CD14-positive monocyte (primary cell): ENCODE measurements at regions not wholly inside any gene's neighbourhood (a gene's known extent, or its start where the extent isn't known, plus 50 kb on each side); places are given as distances from the start of the nearest gene placed in this dataset.

Experiments used
- DNase-seq, 3 donors: peaks; one replicate each; pipeline ENCODE4 v3.0.0-alpha.2; 2011 to 2022
- H2AFZ ChIP-seq: 2 replicates; pipeline ENCODE4 v1.6.0; 2012; ENCODE audit warnings: mild to moderate bottlenecking, low read depth, low read length, inconsistent platforms; ENCODE audit not compliant: insufficient read depth, poor library complexity, severe bottlenecking
- H3K27ac ChIP-seq, 2 donors: 1 replicate in 1 of 2; 2 replicates in 1 of 2; pipeline ENCODE4 v1.5.1; 2012 to 2013; ENCODE audit warnings: low read length in 2 of 2, control low read depth in 1 of 2, inconsistent platforms in 1 of 2, low read depth in 1 of 2, mild to moderate bottlenecking in 1 of 2
- H3K27me3 ChIP-seq, 2 donors: one replicate each; pipeline versions ENCODE4 v1.6.0 to v1.6.1; 2011 to 2013; ENCODE audit warnings: low read length in 2 of 2; ENCODE audit not compliant: control insufficient read depth in 2 of 2, insufficient read depth in 2 of 2
- H3K36me3 ChIP-seq, 2 donors: replicated peaks in 1 of 2; 1 replicate in 1 of 2; 2 replicates in 1 of 2; pipeline versions ENCODE4 v1.5.1 to v1.6.1; 2012 to 2013; ENCODE audit warnings: low read length in 2 of 2, control low read depth in 1 of 2, inconsistent platforms in 1 of 2, mild to moderate bottlenecking in 1 of 2; ENCODE audit not compliant: insufficient read depth in 2 of 2, control insufficient read depth in 1 of 2
- H3K4me1 ChIP-seq, 2 donors: 1 replicate in 1 of 2; 2 replicates in 1 of 2; pipeline versions ENCODE4 v1.5.1 to v1.6.1; 2012 to 2013; ENCODE audit warnings: low read length in 2 of 2, control low read depth in 1 of 2, inconsistent platforms in 1 of 2, mild to moderate bottlenecking in 1 of 2, moderate library complexity in 1 of 2; ENCODE audit not compliant: insufficient read depth in 2 of 2, control insufficient read depth in 1 of 2
- H3K4me2 ChIP-seq: replicated peaks from 2 replicates; pipeline ENCODE3; 2012; ENCODE audit warnings: low read length, moderate library complexity, mild to moderate bottlenecking; ENCODE audit not compliant: poor library complexity, severe bottlenecking; ENCODE audit errors: extremely low read depth
- H3K4me3 ChIP-seq, 3 experiments: fragments of 200-600 bp in 1 of 3; sonication (generic) in 1 of 3; replicated peaks in 1 of 3; 1 replicate in 2 of 3; 2 replicates in 1 of 3; pipeline ENCODE4 v1.5.1; 2011 to 2013; ENCODE audit warnings: low read length in 3 of 3, mild to moderate bottlenecking in 3 of 3, control low read depth in 2 of 3, low read depth in 2 of 3, inconsistent platforms in 1 of 3, moderate library complexity in 1 of 3
- H3K79me2 ChIP-seq: 2 replicates; pipeline ENCODE4 v1.6.0; 2012; ENCODE audit warnings: mild to moderate bottlenecking, control low read depth, inconsistent platforms, low read length, moderate library complexity; ENCODE audit not compliant: insufficient read depth
- H3K9ac ChIP-seq: 2 replicates; pipeline ENCODE4 v1.6.0; 2017; ENCODE audit warnings: low read length, mild to moderate bottlenecking; ENCODE audit not compliant: insufficient read depth, poor library complexity, severe bottlenecking
- H3K9me3 ChIP-seq, 2 donors: replicated peaks in 1 of 2; 1 replicate in 1 of 2; 2 replicates in 1 of 2; pipeline versions ENCODE4 v1.5.1 to v1.6.1; 2012 to 2013; ENCODE audit warnings: low read length in 2 of 2, control low read depth in 1 of 2; ENCODE audit not compliant: control insufficient read depth in 1 of 2, insufficient read depth in 1 of 2
- H4K20me1 ChIP-seq: 2 replicates; pipeline ENCODE4 v1.6.0; 2012; ENCODE audit warnings: mild to moderate bottlenecking, low read length, control low read depth, moderate library complexity; ENCODE audit not compliant: insufficient read depth
- H3K27ac Mint-ChIP-seq, 7 donors: one replicate each; pipeline ENCODE4 v1.8.0; 2020; ENCODE audit warnings: mild to moderate bottlenecking in 7 of 7, mixed read lengths in 7 of 7, moderate library complexity in 6 of 7, inconsistent platforms in 2 of 7
- H3K27me3 Mint-ChIP-seq, 3 donors: one replicate each; pipeline ENCODE4 v1.8.0; 2021 to 2022; ENCODE audit warnings: low read depth in 3 of 3, mild to moderate bottlenecking in 3 of 3, mixed read lengths in 3 of 3, moderate library complexity in 3 of 3, inconsistent platforms in 1 of 3
- H3K36me3 Mint-ChIP-seq, 2 donors: one replicate each; pipeline ENCODE4 v1.8.0; 2020; ENCODE audit warnings: mixed read lengths in 2 of 2, inconsistent platforms in 1 of 2, mild to moderate bottlenecking in 1 of 2
- H3K4me1 Mint-ChIP-seq: one replicate; pipeline ENCODE4 v1.8.0; 2020; ENCODE audit warnings: mild to moderate bottlenecking, mixed read lengths
- H3K4me3 Mint-ChIP-seq, 2 donors: one replicate each; pipeline ENCODE4 v1.8.0; 2020; ENCODE audit warnings: mild to moderate bottlenecking in 2 of 2, mixed read lengths in 2 of 2, moderate library complexity in 1 of 2
- H3K9me3 Mint-ChIP-seq, 7 donors: one replicate each; pipeline ENCODE4 v1.8.0; 2020 to 2022; ENCODE audit warnings: mixed read lengths in 7 of 7, mild to moderate bottlenecking in 6 of 7, moderate library complexity in 6 of 7, inconsistent platforms in 2 of 7
- WGBS: methylation state at CpG from one replicate; pipeline ENCODE4 v1.1.5; 2013; ENCODE audit warnings: missing lambda C conversion rate; ENCODE audit not compliant: insufficient coverage; 5-methylcytosine and 5-hydroxymethylcytosine counted together
- intact Hi-C, 2 donors: fragments of 100-400 bp; cut with micrococcal nuclease; formaldehyde crosslinking; loops; one replicate each; pipeline versions ENCODE4 v1.15.0 to v1.15.1; 2023
- TF ChIP-seq, protein P1 (sequence below): fragments of 200-600 bp; IDR thresholded peaks from one replicate; pipeline ENCODE4 v1.8.0; 2022; ENCODE audit warnings: antibody characterized with exemption, mild to moderate bottlenecking

DNA sequence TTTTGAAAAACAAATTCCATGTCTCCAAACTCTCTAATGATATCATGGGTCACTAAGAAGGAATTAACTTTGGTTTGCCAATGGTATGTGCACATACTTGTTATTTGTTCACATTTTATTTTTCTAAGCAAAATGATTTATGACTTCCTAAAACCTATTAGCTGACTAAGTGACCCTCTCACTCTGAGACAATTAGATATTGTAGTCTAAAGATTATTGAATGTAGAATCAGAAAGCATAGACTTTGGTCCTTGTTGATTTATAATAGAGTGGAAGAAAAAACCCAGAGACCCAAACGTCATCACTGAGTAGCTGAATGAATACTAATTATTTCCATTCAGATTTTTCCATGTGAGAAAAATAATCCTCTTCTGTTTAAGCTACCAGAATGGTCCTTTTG lies 243.5 kb upstream of the ANO3 start:
- intact Hi-C loops, result no loop called here
- TF ChIP-seq, protein P1, sequence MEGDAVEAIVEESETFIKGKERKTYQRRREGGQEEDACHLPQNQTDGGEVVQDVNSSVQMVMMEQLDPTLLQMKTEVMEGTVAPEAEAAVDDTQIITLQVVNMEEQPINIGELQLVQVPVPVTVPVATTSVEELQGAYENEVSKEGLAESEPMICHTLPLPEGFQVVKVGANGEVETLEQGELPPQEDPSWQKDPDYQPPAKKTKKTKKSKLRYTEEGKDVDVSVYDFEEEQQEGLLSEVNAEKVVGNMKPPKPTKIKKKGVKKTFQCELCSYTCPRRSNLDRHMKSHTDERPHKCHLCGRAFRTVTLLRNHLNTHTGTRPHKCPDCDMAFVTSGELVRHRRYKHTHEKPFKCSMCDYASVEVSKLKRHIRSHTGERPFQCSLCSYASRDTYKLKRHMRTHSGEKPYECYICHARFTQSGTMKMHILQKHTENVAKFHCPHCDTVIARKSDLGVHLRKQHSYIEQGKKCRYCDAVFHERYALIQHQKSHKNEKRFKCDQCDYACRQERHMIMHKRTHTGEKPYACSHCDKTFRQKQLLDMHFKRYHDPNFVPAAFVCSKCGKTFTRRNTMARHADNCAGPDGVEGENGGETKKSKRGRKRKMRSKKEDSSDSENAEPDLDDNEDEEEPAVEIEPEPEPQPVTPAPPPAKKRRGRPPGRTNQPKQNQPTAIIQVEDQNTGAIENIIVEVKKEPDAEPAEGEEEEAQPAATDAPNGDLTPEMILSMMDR, result no peak

DNA sequence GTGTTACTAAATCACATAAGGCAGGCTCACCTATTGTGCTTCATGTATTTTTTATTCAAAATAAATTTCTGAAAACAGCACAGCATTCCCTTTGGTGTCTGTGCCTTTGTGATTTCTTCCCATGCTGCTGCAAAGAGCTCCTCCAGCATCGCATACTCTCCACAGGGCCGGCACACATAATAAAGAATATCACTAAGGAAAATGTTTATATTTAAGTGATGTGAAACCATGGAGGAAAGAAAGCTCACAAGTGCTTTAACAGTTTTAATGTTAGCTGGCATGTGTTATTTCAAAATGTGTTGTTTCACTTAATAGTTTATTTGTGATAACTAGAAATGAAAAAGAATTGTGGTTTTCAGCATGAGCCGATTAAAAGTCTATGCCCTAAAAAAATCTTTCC lies 241.3 kb upstream of the ANO3 start:
- H3K36me3 Mint-ChIP-seq, result no peaks in the 10 kb centered on the region
- Histone ChIP-seq H3K4me1 (no peaks in the 10 kb centered on the region), H3K79me2 (no peaks in the 10 kb centered on the region), H3K27me3 (no peaks in the 10 kb centered on the region), H3K9ac (no peak overlapping the region), H2AFZ (no peak overlapping the region), H3K9me3 (no peaks in the 10 kb centered on the region), H3K4me2 (no peak overlapping the region), H4K20me1 (no peaks in the 10 kb centered on the region), H3K27ac (no peak overlapping the region), H3K36me3 (no peaks in the 10 kb centered on the region), H3K4me3 (no peak overlapping the region)
- H3K9me3 Mint-ChIP-seq, result peaks cover 0 to 4% (median 0%) of the 10 kb centered on the region in 7 donors
- TF ChIP-seq, protein P1, result no peak
- H3K27me3 Mint-ChIP-seq, result no peaks in the 10 kb centered on the region
- H3K27ac Mint-ChIP-seq, result no peak overlapping the region
- no peak overlapping the region for H3K4me3 Mint-ChIP-seq
- no CpG with 5 or more reads among the region's 3 CpGs for WGBS
- intact Hi-C loops, result no loop called here
- no peak for DNase-seq
- H3K4me1 Mint-ChIP-seq, result no peaks in the 10 kb centered on the region

More for the DNA sequence above, 243.5 kb upstream of the ANO3 start:
- Mint-ChIP-seq H3K36me3 (no peaks in the 10 kb centered on the region), H3K27me3 (no peaks in the 10 kb centered on the region), H3K4me1 (no peaks in the 10 kb centered on the region), H3K4me3 (no peak overlapping the region), H3K27ac (no peak overlapping the region), H3K9me3 (no peaks in the 10 kb centered on the region)
- no peak overlapping the region for H3K9ac ChIP-seq
- no peak for DNase-seq
- no peak overlapping the region for H3K4me2 ChIP-seq
- H3K4me3 ChIP-seq, result no peak overlapping the region
- H3K79me2 ChIP-seq, result no peaks in the 10 kb centered on the region
- H2AFZ ChIP-seq, result no peak overlapping the region
- H3K9me3 ChIP-seq, result no peaks in the 10 kb centered on the region
- H4K20me1 ChIP-seq, result no peaks in the 10 kb centered on the region
- no peak overlapping the region for H3K27ac ChIP-seq
- no CpG with 5 or more reads among the region's 1 CpG for WGBS
- no peaks in the 10 kb centered on the region for H3K36me3 ChIP-seq
- no peaks in the 10 kb centered on the region for H3K27me3 ChIP-seq
- H3K4me1 ChIP-seq, result no peaks in the 10 kb centered on the region
